A673 (cell line): ENCODE measurements at regions not wholly inside any gene's neighbourhood (a gene's known extent, or its start where the extent isn't known, plus 50 kb on each side); places are given as distances from the start of the nearest gene placed in this dataset.

Experiments used
- CTCF ChIP-seq: fragments of 300-800, 200-600 bp; sonication (generic); conservative IDR thresholded peaks from 2 replicates; pipeline ENCODE4 v1.5.1; 2017; ENCODE audit warnings: low read depth, mild to moderate bottlenecking, antibody characterized with exemption, low read length, moderate library complexity, mixed read lengths
- EZH2 ChIP-seq: fragments of 200-600 bp; sonication (generic); IDR thresholded peaks from 2 replicates; pipeline ENCODE4 v1.6.1; 2017; ENCODE audit warnings: borderline replicate concordance, low read depth, mild to moderate bottlenecking, mixed read lengths, antibody characterized with exemption, low read length; ENCODE audit not compliant: poor library complexity, severe bottlenecking

GRCh38 chr5:142530904-142531303 lies 155.0 kb downstream of the FGF1 start:
- no peak for TF ChIP-seq CTCF
- no peak for TF ChIP-seq EZH2
